ENCODE measurements at regions not wholly inside any gene's neighbourhood (a gene's known extent, or its start where the extent isn't known, plus 50 kb on each side); places are given as distances from the start of the nearest gene placed in this dataset.

- no peak overlapping the region for H3K4me3 ChIP-seq (ENCODE audit: low read depth, low read length)
- TF ChIP-seq, protein P1, sequence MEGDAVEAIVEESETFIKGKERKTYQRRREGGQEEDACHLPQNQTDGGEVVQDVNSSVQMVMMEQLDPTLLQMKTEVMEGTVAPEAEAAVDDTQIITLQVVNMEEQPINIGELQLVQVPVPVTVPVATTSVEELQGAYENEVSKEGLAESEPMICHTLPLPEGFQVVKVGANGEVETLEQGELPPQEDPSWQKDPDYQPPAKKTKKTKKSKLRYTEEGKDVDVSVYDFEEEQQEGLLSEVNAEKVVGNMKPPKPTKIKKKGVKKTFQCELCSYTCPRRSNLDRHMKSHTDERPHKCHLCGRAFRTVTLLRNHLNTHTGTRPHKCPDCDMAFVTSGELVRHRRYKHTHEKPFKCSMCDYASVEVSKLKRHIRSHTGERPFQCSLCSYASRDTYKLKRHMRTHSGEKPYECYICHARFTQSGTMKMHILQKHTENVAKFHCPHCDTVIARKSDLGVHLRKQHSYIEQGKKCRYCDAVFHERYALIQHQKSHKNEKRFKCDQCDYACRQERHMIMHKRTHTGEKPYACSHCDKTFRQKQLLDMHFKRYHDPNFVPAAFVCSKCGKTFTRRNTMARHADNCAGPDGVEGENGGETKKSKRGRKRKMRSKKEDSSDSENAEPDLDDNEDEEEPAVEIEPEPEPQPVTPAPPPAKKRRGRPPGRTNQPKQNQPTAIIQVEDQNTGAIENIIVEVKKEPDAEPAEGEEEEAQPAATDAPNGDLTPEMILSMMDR (conservative IDR thresholded peaks at IDR 0.05; ENCODE audit: low read depth, low read length) = peak; percentile 48
- DNase-seq (ENCODE audit: low read depth) = no peak
These were observed 461.3 kb upstream of the NAALADL2 start for GRCh38 chr3:174397848-174398247.

DNA sequence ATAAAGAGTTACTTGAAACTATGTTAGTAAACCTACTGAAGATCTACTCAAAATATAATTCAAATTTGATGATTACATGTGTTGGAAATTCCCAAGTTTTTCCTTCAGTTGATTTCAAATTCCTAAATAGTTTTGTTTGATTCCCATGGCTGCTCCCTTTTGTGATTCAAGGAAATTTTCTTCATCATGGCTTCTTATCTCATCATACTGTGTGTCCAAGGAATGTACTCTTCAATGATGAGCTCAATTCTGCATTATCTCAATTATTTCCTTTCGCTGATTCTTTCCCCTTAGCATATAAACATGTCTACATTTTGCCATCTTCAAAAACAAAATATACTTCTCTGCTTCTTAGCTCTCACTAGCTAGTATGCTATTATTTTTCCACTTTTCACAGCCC, 460.4 kb upstream of the NAALADL2 start:
- no peak for DNase-seq (ENCODE audit: low read depth)
- TF ChIP-seq, protein P1 (conservative IDR thresholded peaks at IDR 0.05; ENCODE audit: low read depth, low read length) = no peak
- H3K4me3 ChIP-seq (ENCODE audit: low read depth, low read length) = no peak overlapping the region

DNA sequence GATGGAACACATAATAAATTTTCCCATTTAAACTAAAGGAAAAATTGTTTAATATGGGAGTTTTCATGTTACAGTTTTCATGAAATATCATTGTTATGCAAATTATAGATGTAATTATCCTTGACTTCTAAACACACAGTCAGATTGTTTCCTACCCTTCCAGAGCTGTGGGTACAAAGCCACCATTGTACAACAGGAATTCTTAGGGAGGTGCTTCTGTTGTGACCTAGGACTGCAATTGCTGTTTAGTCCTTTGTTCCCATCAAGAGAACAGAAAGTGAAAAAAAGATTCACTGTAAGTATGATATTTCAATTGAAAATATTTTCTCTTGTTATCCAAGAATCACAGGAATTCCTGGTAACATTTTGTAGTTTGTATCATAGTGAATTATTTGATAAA, 455.3 kb upstream of the NAALADL2 start:
- TF ChIP-seq, protein P1 (conservative IDR thresholded peaks at IDR 0.05; ENCODE audit: low read depth, low read length) = no peak
- no peak overlapping the region for H3K4me3 ChIP-seq (ENCODE audit: low read depth, low read length)
- no peak for DNase-seq (ENCODE audit: low read depth)

DNA sequence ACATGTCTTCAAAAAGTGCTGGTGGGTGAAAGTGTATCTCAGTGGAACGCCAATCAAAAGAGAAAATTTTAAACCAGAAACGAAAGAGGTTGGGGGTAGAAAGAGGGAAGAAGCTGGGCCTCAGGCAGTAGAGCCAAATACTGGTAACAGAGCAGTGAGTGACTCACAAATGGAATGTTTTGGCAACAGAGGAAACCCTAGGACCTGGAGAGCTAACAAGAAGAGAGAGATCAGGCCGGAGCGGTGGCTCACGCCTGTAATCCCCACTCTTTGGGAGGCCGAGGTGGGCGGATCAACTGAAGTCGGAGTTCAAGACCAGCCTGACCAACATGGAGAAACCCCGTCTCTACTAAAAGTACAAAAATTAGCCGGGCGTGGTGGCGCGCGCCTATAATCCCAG, 450.8 kb upstream of the NAALADL2 start:
- H3K4me3 ChIP-seq (ENCODE audit: low read depth, low read length) = no peak overlapping the region
- TF ChIP-seq, protein P1 (conservative IDR thresholded peaks at IDR 0.05; ENCODE audit: low read depth, low read length) = no peak
- DNase-seq (ENCODE audit: low read depth) = no peak

DNA sequence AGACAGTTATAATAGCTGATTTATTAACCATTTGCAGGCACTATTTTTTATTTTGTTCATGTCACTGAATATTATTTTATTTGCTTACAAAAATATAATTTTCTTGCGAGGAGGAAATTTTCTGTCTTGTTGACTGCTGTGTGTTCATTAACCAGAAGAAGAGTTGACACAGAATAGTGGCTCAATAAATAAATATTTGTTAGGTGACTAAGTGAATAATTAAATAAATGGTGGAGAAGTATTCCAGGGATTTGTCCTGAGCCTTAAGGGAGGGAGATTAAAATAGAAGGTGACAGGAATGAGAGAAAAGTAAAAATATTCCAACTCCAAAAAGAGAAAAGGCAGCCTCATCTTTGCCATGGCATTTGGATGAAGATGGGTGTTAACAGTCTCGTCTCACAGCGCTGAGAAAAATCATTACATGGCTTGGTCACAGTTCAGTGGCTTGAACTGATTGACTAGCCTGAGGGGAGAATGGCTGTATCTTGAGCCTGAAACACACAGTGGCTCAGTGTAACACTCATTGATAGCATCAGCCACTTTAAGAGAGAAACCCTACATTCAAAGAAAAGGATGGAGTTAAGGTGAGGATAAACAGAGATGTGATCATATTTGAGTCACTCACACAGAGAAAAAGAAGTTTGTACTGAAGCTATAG, 449.9 kb upstream of the NAALADL2 start:
- H3K4me3 ChIP-seq (ENCODE audit: low read depth, low read length) = no peak overlapping the region
- TF ChIP-seq, protein P1 (conservative IDR thresholded peaks at IDR 0.05; ENCODE audit: low read depth, low read length) = no peak
- peak; percentile 7 for DNase-seq (ENCODE audit: low read depth)

DNA sequence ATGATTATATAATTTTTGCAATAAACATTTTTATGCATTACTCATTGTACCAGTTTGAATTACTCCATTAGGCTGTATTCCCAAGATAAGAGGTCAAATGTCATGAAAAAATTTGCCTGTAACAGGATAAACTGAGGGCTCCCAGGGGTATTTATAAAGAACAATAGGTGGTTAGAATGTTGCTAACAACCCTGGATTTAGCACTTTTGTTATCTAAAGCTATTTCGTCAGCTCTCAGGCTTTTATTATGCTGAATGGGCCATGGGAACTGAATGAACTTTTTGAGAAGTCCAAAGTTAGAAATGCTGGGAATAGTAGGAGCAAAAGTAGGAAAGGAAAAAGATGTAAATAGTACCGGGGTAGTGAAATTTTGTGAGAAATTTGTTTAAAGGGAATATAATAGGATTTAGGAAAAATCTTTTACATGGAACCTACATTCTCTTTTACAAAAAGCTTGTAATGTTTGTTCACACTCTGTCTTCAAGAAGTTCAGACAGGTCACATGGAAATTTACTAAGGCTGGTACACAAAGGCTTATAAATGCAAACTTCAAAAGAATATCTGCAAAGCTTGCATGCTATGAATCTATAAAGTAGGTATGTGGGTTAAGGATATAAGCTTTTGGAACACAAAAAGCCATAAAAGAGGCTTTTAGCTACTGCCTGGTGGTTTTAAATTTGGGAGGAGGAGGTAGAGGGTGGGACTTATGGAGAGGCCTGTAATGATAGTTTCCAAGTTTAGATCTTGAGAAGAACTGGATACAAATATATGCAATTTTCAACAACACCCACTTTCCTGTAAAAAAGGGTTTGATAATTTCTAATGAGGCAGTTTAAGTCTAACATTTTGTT, 445.8 kb upstream of the NAALADL2 start:
- TF ChIP-seq, protein P1 (conservative IDR thresholded peaks at IDR 0.05; ENCODE audit: low read depth, low read length) = no peak
- no peak for DNase-seq (ENCODE audit: low read depth)

More for the DNA sequence above, 445.8 kb upstream of the NAALADL2 start:
- no peak overlapping the region for H3K4me3 ChIP-seq (ENCODE audit: low read depth, low read length)
